HG03025 (cell line): ENCODE measurements at regions not wholly inside any gene's neighbourhood (a gene's known extent, or its start where the extent isn't known, plus 50 kb on each side); places are given as distances from the start of the nearest gene placed in this dataset.

ENCODE experiments used
- ATAC-seq: cut with Tn5 transposase; IDR thresholded peaks from one replicate; pipeline ENCODE4 v1.9.1; 2021; ENCODE audit warnings: mild to moderate bottlenecking, moderate library complexity; ENCODE audit not compliant: unreplicated experiment, low FRiP score

DNA sequence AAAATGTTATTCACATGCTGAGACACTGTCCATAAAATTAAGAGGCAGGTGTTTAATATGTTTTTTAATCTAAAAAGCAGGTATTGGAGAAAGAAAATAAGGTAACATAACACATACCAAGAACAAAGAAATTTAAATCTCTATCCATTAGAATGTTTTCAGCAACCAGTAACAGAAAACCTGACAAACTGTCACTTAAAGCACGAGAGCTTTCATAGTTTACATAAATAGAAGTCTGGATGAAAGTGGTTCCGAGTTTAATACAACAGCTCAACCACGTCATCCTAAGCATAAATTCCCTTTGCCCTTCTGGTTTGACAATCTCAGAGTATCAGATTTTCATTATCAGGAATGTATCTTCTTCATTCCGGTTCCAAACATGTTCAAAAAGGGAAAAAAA lies 1249.4 kb upstream of the SORCS1 start:
- ATAC-seq = no peak

DNA sequence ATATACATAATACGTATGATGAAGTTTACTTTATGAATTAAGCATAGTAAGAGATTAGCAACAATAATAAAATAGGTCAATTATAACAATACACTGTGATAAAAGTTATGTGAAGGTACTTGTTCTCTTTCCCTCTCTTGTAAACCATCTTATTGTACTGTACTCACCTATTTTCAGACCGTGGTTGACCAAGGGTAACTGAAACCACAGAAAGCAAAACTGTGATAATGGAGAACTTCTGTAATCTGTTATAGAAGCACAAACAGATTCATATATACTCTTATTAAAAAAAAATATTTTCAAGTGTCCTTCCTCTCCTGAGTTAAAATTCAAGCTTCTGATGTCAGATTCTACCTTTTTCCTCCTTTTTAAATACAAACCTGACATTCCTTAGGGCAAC lies 1247.8 kb upstream of the SORCS1 start:
- no peak for ATAC-seq

DNA sequence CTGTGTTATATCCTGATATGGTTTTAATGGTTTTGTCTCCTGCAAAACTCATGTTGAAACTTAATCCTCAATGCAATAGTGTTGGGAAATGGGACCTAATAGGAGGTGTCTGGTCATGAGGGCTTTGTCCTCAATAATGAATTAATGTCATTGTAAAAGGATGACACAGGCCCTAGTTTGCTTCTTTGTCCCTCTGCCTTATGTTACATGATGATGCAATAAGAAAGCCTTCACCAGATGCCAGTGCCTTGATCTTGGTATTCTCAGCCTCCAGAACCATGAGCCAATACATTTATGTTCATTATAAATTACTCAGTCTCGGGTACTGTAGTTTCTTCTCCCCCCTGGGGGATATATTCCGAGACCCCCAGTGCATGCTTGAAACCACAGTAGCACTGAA lies 1247.4 kb upstream of the SORCS1 start:
- no peak for ATAC-seq

DNA sequence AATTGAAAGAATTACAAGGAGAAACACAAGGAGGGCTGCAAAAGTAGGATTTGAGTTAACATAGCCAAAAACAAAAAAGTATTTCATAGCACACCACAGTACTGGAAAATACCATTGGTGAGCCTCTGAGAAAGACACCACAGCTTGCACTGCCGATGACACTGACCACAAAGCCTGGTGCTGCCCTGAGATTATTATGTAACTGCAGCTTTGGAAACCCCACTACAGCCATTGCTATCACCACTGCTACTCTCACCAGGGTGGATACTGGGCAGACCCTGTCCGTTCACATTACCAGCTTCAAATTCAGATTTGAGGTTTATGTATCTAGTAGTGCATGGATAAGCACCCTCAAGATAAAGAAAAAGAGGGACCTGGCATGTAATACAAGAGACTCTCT lies 1246.7 kb upstream of the SORCS1 start:
- ATAC-seq = no peak

DNA sequence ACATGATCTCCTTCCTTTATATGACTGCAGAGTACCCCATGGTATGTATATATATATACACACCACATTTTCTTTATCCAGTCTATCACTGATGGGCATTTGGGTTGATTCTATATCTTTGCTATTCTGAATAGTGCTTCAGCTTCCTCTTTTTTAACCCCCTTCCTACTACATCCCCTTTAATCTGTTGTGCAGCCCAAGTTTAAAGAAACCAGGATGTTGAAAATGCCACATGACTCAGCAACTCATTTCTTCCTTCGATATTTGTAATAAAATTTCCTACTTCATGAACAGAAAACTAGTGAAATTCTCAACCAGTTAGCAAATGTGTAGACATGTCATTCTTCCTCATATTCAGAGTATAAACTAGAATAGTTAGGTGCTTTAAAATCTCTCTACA lies 1245.7 kb upstream of the SORCS1 start:
- no peak for ATAC-seq

DNA sequence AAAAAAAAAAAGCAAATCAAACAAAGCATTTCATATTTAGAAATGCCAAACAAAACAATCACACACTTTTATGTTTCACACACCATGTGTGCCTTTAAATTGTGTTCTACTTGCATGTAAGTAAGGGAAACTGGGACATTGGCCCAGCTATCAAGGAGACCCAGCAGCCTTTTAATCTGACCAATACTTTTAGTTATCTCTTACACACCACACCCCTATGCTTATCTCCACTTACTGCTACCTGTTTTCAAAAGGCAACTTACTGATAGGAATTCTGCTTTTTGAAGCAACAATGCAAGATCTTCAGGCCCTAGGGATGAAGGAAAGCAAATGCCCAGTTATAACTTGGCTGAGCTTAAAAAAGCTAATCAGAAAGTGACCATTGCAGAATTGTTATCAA lies 1244.8 kb upstream of the SORCS1 start:
- no peak for ATAC-seq

DNA sequence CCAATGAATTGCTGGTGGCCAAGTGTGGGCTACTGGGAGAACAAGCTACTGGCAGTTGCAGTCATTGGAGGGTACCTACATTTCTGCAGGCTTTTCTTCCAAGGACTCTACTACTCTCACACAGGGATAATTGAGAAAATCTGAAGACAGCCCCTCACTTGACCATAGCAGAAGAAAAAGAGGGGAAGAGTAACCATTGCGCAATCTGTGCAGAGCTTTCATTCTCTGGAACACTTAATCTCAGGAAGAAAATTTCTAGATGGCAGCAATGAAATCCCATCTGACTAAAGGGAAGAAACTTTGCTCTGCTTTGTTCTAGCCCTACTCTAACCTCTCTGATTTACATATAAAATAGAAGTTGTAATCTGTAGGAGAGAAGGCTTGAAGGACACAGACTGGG lies 1239.6 kb upstream of the SORCS1 start:
- no peak for ATAC-seq

DNA sequence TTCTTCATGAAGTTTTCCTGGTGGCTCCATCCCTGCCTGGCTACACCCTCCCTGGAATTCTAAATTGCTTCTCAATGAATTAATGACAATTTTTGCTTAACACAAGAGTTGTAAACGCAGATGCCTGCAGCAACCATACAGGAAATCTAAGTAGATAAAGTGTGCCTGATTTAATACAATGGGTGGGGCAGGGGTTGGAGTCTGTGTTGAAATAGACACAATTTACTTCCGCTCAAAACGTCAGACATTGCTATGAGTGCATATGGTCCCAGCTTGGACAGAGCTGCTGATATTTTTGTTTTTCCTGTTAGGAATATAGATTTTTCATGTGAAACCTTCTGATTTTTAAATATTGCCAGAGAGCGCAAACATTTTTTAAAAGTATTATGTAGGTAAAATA lies 1235.0 kb upstream of the SORCS1 start:
- no peak for ATAC-seq

DNA sequence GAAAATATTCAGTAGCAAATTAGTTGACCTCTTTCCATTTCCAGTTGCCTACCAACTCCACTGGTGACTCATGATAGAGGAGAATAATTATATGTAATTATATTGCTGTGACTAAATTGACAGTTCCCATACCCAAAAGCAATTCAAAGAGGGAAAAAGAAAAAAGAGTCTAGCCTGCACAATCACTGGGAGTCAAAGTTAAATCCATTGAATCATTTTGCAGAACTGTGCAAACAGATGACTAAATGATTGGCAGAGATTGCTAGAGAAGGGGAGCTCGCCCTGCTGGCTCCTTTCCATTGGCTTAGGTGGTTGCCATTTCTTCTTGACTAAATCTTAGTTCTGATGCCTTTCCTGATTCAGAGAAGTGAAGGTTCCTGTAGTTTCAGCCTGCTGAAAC lies 1228.6 kb upstream of the SORCS1 start:
- no peak for ATAC-seq

DNA sequence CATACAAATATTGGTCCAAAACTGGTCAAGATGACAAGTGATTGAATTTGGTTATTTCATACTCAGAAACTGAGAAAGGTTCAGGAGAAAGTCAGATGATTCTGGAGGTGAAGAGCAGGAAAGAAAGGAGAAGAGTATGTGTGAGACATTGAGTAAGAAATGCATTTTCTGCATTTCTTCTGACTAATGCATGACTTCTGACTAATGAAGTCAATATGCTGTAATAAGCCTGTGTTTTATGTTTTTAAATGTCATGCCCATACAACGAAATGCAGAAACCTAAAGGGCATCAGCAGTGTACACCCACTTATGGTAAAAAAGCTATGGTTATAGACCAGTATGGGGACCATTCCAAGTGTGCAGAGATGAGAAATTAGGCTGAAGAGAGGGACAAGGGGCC lies 1227.8 kb upstream of the SORCS1 start:
- no peak for ATAC-seq

DNA sequence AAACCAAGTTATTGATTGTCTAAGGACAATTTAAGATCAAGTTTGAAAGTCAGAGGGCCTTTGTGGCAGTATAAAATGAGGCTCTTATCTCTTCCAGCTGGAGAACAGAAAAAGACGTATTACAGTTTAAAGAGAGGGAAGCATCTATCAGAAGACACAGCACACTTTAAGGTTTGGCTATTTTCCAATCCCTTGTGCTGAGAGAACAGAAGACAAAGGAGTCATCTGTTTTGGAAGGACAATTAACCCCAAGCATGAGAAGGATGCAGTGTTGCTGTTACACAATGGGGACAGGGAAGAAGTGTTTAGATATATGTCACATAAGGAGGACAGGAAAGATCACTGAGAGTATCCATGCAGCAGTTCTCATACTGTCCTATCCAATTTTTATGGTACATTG lies 1224.2 kb upstream of the SORCS1 start:
- ATAC-seq = no peak

DNA sequence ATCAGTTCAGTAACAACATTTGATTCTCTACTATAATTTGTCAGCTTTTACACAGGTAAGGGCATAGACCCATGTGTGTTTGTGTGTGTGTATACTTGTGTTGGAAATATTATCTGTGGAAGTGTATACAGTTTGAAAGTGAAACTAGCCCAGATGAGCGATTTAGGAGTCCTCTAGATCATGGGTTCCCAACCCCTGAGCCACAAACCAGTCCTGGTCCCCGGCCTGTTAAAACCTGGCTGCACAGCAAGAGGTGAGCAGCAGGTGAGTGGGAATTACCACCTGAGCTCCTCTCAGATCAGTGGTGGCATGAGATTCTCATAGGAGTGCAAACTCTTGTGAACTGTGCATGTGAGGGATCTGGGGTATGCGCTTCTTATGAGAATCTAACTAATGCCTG lies 1221.5 kb upstream of the SORCS1 start:
- ATAC-seq = no peak

DNA sequence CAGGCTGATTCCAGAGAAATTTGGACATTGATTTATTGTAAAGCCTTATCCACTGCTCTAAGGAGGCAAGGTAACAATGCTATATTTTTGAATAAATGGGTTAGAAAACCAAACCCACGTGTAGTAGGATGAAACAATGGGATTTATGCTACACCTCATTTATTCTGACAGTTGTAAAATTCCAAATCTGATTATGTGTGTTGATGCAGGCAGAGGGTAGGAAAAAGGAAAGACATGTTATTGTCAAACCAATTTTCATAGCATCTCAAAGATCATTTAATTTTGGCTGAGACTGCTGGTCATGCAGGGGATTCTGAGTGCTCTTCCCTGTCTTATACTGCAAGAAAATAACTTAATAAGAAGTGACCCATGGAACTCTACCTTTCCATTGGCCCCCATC lies 1219.9 kb upstream of the SORCS1 start:
- no peak for ATAC-seq

DNA sequence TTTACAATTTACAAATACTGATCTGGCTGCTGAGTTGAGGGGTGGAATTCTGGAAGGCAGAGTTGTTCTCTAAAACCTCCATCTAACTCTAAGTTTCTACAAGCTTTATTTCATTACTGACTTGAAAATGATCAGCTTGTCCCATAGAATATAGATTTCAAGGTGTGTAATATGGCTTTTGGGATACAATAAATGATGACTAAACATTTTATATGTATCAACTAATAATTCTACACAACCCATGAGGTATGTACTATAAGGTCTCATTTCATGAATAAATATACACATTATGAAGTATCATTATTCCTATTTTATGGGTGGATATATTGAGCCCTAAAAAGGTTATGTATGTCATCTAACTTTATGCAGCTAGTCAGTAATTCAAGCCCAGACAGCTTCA lies 1214.3 kb upstream of the SORCS1 start:
- no peak for ATAC-seq

DNA sequence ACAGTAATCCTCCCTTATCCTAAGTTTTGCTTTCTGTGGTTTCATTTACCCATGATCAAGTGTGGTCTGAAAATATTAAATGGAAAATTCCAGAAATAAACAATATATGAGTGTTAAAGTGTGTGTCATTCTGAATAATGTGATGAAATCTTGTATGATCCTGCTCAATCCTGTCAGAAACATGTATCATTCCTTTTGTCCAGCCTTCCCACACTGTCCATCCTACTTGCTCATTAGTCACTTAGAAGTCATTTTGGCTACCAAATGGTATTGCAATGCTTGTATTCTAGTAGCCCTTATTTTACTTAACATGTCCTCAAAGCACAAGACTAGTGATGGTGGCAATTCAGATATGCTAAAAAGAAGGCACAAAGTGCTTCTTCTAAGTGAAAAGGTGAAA lies 1211.2 kb upstream of the SORCS1 start:
- no peak for ATAC-seq

DNA sequence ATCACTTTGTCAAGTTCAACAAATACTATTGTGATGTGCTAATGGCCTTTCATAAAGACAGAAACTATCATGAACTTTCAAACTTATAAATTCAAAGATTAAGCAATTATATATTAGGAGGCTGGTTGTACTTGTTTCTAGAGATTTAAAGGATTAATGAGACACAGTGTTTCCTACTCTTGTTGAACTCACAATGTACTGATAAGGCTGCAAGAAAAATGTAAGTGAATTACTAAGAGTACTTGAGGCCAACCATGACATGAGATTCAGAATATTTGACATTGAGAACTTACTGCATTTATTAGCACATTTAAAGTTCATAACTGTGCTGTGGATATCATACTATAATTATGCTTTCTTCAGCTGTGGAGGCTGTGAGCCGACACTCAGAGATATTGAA lies 1210.5 kb upstream of the SORCS1 start:
- ATAC-seq = no peak

DNA sequence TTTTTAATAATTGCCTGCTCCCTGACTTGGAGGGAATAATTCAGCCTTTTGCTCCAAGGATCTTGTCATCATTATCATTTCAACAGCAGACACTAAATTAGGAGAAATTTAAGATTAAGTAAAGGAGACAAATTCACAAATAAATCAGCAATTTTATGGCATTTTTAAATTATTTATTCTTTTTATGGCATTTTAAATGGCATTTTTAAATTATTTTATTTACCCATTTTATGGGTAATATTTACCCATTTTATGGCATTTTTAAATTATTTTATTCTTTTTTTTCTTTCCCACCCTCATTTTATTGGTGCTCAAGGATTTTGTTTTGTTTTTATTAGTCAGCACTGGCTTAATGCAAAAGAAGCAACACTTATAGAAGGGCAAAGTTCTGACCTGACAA lies 1201.0 kb upstream of the SORCS1 start:
- no peak for ATAC-seq

DNA sequence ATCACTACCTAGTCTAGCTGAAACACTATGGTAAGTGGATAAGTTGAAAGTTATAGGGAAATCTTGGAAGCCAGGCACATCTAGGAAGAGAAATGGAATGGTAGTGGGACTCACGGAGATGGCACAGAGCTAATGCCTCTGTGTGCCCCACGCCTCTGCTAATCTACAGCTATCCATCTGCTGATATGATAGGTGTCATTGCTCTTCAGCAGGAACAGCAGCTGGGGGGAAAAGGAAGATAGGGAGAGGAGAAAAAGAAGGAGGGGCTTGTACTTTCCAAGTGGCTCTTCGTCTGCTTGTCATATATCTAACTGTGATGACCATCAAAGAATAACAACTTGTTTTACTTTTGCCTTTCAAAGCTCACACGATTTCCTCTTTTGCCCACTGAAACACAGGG lies 1199.1 kb upstream of the SORCS1 start:
- no peak for ATAC-seq

DNA sequence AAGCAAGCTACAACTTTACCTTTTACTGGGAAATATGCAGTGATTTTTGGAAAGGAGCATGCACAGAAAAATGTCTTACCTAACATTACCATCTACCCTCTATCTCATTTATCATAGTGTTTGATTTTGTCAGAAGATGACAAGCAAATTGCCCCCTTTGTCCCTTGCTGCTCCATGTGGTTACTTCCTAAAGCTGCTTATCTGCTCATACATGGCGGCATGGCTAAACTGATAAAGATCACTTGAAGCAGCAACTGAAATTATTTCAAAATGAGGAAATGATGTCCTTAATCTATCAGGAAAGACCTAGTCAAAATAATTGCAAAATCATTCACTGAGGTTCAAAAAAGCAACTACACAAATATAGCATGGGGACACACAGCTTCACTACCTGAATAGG lies 1198.5 kb upstream of the SORCS1 start:
- no peak for ATAC-seq

DNA sequence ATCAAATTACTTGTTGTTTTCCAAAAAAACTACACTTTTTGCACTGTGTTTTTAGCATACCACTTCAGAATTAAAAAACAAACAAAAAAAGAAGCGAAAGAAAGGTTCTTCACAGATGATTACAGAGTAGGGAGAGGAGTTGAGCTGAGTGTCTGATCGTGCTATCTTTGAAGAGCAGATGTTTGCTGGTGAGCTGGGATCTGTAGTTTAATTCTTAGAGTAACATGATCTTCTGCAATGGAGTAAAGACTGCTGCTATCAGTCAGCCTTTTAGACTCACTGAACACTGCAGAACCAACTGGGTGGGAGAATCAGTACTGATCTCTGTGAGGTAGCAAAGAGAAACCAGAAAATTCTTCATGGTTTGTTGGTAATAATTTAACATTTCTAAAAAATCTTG lies 1197.8 kb upstream of the SORCS1 start:
- ATAC-seq = no peak

DNA sequence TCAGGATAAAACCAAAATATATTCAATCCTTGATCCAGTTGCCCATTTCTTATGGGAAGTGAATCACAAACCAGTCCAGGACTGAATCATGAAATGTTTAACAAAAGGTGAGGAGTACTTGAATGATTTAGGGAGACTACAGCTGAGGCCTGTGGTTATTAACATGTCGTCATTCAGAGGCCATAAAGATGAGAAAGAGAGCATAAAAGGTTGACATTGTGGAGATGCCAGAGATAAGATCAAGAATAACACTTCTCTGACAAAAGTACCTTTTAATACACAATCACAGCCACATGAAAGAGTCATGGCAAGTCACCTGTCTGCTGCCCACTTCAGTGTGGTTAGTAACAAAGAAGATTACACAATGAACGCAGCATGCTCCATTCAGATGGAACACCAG lies 1195.7 kb upstream of the SORCS1 start:
- no peak for ATAC-seq

DNA sequence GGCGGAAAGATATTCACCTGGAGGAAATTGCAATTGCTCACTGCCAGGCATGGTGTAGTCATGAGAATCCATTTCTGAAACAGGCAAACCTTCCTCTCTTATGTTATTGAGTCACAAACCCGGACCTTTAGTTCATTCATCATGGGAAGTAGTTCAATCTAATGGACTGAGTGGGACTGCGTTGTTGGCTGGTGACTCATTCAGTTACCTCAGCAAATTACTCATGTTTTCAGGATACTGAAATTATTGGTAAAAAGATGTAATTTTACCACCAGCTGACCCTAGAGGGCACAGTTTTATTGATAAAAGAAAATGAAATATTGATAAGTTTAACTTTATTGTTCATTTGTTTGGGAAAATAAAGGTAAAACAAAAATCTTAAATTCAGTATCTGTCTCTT lies 1194.4 kb upstream of the SORCS1 start:
- no peak for ATAC-seq

DNA sequence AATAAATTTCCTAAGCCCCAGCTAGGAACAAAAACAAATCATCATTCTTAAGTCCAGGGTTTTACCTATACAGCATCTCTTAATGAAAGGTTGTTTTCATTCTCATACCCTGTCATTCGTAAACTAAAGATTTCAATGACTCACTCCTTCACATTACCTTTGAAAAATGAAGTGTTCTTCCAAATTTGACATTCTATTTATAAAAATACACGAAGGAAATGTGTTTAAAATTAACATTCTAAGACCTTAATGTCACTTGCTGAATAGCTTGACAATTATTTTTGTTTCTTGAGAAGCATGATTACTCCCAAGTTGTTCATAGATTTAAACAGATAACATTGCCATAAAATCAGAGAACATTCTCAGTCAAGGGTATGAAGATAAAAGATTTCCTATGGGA lies 1188.3 kb upstream of the SORCS1 start:
- no peak for ATAC-seq

DNA sequence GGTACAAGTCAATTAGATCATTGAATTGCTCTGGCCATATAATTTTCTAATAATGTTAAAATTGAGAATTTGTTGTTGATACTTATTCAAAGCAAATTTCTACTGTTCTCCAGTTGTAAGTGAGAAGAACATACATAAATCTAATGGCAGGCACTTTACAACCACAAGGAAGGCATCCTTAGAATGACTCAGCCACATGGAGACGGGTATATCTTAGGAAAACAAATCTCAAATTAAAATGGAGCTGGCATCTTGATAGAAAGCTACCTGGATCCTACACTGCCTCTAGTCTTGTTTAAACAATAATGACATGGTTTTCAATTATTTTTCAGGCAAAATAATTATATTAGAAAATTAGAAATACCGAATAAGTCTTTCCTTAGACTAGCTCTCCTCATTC lies 1183.7 kb upstream of the SORCS1 start:
- no peak for ATAC-seq
